Astrocyte (in vitro differentiated cells and primary cell): ENCODE measurements at regions not wholly inside any gene's neighbourhood (a gene's known extent, or its start where the extent isn't known, plus 50 kb on each side); places are given as distances from the start of the nearest gene placed in this dataset.

Source experiments
- DNase-seq: peaks from one replicate; pipeline ENCODE4 v3.0.0-alpha.2; 2010; ENCODE audit warnings: low read depth
- FAIRE-seq: peaks from 2 replicates; lab custom pipeline; 2011; peaks lifted over from hg19 to GRCh38; lab: Jason Lieb, UNC
- H2AFZ ChIP-seq: 2 replicates; pipeline ENCODE4 v1.6.0; 2012; ENCODE audit warnings: low read depth, low read length, inconsistent platforms
- H3K27ac ChIP-seq: 2 replicates; pipeline ENCODE4 v1.5.1; 2011; ENCODE audit warnings: low read depth, low read length, inconsistent platforms
- H3K27me3 ChIP-seq: 2 replicates; pipeline ENCODE4 v1.6.0; 2011; ENCODE audit warnings: low read length, inconsistent platforms; ENCODE audit not compliant: insufficient read depth
- H3K36me3 ChIP-seq: 2 replicates; pipeline ENCODE4 v1.5.1; 2011; ENCODE audit warnings: low read length, inconsistent platforms; ENCODE audit not compliant: insufficient read depth
- H3K4me1 ChIP-seq: 2 replicates; pipeline ENCODE4 v1.5.1; 2011; ENCODE audit warnings: low read length, inconsistent platforms; ENCODE audit not compliant: insufficient read depth
- H3K4me2 ChIP-seq: 2 replicates; pipeline ENCODE4 v1.6.0; 2012; ENCODE audit warnings: low read length, inconsistent platforms
- H3K4me3 ChIP-seq: 2 replicates; pipeline ENCODE4 v1.5.1; 2011; ENCODE audit warnings: low read depth, mild to moderate bottlenecking, low read length, inconsistent platforms; ENCODE audit not compliant: insufficient read depth
- H3K79me2 ChIP-seq: 2 replicates; pipeline ENCODE4 v1.6.0; 2012; ENCODE audit warnings: mild to moderate bottlenecking, low read length, inconsistent platforms; ENCODE audit not compliant: insufficient read depth
- H3K9ac ChIP-seq: 2 replicates; pipeline ENCODE4 v1.6.0; 2012; ENCODE audit warnings: mild to moderate bottlenecking, low read length, inconsistent platforms
- H3K9me3 ChIP-seq: 2 replicates; pipeline ENCODE4 v1.5.1; 2012; ENCODE audit warnings: low read depth, mild to moderate bottlenecking, low read length, inconsistent platforms; ENCODE audit not compliant: insufficient read depth
- H4K20me1 ChIP-seq: 2 replicates; pipeline ENCODE4 v1.6.0; 2012; ENCODE audit warnings: low read length, inconsistent platforms; ENCODE audit not compliant: insufficient read depth
- H3K27ac Mint-ChIP-seq: one replicate; pipeline ENCODE4 v1.8.0; 2021; ENCODE audit warnings: mild to moderate bottlenecking, mixed read lengths; ENCODE audit not compliant: unreplicated experiment
- H3K27me3 Mint-ChIP-seq: one replicate; pipeline ENCODE4 v1.8.0; 2021; ENCODE audit warnings: low read depth, mixed read lengths; ENCODE audit not compliant: unreplicated experiment
- H3K36me3 Mint-ChIP-seq: one replicate; pipeline ENCODE4 v1.8.0; 2021; ENCODE audit warnings: low read depth, mixed read lengths; ENCODE audit not compliant: unreplicated experiment
- H3K4me1 Mint-ChIP-seq: one replicate; pipeline ENCODE4 v1.8.0; 2021; ENCODE audit warnings: low read depth, mixed read lengths; ENCODE audit not compliant: unreplicated experiment
- H3K4me3 Mint-ChIP-seq: one replicate; pipeline ENCODE4 v1.8.0; 2021; ENCODE audit warnings: mild to moderate bottlenecking, moderate library complexity, mixed read lengths; ENCODE audit not compliant: unreplicated experiment
- H3K9me3 Mint-ChIP-seq: one replicate; pipeline ENCODE4 v1.8.0; 2021; ENCODE audit warnings: mild to moderate bottlenecking, mixed read lengths; ENCODE audit not compliant: unreplicated experiment
- EZH2 ChIP-seq: IDR thresholded peaks from 2 replicates; pipeline ENCODE4 v1.6.1; 2012; ENCODE audit warnings: mild to moderate bottlenecking, low read length, inconsistent platforms; ENCODE audit not compliant: insufficient read depth
- TF ChIP-seq, protein P1 (sequence below): IDR thresholded peaks from 2 replicates; pipeline ENCODE4 v1.5.1; 2011; ENCODE audit warnings: low read depth, mild to moderate bottlenecking, inconsistent platforms, low read length, moderate library complexity; ENCODE audit not compliant: insufficient read depth

DNA sequence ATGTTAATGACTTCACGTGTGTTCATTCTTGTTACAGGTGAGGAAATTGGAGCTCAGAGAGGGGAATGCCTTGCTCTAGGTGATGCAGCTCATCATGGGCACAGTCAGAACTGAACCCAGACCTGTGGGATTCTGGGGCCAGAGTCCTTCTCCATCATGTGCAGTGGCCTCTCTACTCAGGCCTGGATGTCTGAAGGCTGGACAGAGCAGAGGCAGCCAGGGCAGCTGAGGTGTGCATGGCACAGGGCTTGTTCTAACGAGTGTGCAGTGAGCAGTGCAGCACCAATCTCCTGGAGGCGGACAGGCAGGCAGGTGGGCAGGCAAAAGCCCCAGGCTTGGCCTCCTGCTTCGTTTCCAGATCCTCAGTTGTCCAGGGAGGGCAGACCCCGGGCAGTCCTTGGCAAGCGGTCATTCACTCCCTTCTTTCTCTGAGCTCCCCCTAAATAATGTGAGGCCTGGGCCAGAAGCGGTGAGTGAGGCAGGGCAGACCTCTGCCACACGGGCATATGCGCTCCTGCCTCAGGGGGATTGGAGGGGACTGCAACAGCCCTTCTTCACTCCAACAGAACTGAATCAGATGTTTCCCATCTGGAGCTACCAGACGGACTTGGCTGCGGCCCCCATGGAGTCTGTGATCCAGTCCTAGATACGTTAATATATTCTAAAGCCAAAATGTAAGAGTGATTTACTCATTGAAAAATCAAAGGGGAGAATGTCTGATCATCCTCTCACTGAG lies 68.7 kb upstream of the FSTL4 start:
- Mint-ChIP-seq H3K4me1 (no peaks in the 10 kb centered on the region), H3K27ac (no peak overlapping the region), H3K4me3 (no peak overlapping the region), H3K36me3 (no peaks in the 10 kb centered on the region), H3K27me3 (peaks cover 44% of the 10 kb centered on the region), H3K9me3 (peaks cover 2% of the 10 kb centered on the region)
- no peak overlapping the region for H3K4me2 ChIP-seq
- no peak overlapping the region for H3K9ac ChIP-seq
- H3K79me2 ChIP-seq, result no peaks in the 10 kb centered on the region
- H3K4me3 ChIP-seq, result no peak overlapping the region
- H4K20me1 ChIP-seq, result no peaks in the 10 kb centered on the region
- no peaks in the 10 kb centered on the region for H3K9me3 ChIP-seq
- FAIRE-seq, result no peak
- DNase-seq, result no peak
- no peaks in the 10 kb centered on the region for H3K27me3 ChIP-seq
- no peak for TF ChIP-seq EZH2
- TF ChIP-seq, protein P1, sequence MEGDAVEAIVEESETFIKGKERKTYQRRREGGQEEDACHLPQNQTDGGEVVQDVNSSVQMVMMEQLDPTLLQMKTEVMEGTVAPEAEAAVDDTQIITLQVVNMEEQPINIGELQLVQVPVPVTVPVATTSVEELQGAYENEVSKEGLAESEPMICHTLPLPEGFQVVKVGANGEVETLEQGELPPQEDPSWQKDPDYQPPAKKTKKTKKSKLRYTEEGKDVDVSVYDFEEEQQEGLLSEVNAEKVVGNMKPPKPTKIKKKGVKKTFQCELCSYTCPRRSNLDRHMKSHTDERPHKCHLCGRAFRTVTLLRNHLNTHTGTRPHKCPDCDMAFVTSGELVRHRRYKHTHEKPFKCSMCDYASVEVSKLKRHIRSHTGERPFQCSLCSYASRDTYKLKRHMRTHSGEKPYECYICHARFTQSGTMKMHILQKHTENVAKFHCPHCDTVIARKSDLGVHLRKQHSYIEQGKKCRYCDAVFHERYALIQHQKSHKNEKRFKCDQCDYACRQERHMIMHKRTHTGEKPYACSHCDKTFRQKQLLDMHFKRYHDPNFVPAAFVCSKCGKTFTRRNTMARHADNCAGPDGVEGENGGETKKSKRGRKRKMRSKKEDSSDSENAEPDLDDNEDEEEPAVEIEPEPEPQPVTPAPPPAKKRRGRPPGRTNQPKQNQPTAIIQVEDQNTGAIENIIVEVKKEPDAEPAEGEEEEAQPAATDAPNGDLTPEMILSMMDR, result no peak
- H3K27ac ChIP-seq, result no peak overlapping the region
- H2AFZ ChIP-seq, result no peak overlapping the region
- H3K36me3 ChIP-seq, result no peaks in the 10 kb centered on the region
- no peaks in the 10 kb centered on the region for H3K4me1 ChIP-seq

GRCh38 chr5:133679534-133679933 lies 67.2 kb upstream of the FSTL4 start:
- Mint-ChIP-seq H3K27ac (no peak overlapping the region), H3K36me3 (no peaks in the 10 kb centered on the region), H3K4me1 (no peaks in the 10 kb centered on the region), H3K27me3 (peaks cover 36% of the 10 kb centered on the region), H3K9me3 (peaks cover 2% of the 10 kb centered on the region), H3K4me3 (no peak overlapping the region)
- DNase-seq (no peak), FAIRE-seq (no peak)
- Histone ChIP-seq H3K27me3 (no peaks in the 10 kb centered on the region), H3K27ac (no peak overlapping the region), H3K9ac (no peak overlapping the region), H3K79me2 (no peaks in the 10 kb centered on the region), H2AFZ (no peak overlapping the region), H3K4me1 (no peaks in the 10 kb centered on the region), H3K4me2 (no peak overlapping the region), H3K36me3 (no peaks in the 10 kb centered on the region), H3K9me3 (no peaks in the 10 kb centered on the region), H3K4me3 (no peak overlapping the region), H4K20me1 (no peaks in the 10 kb centered on the region)
- TF ChIP-seq EZH2, result no peak
- TF ChIP-seq, protein P1, result no peak
